Osteoblast (primary cell): ENCODE measurements at regions not wholly inside any gene's neighbourhood (a gene's known extent, or its start where the extent isn't known, plus 50 kb on each side); places are given as distances from the start of the nearest gene placed in this dataset.

Experiments used
- DNase-seq: peaks from one replicate; pipeline ENCODE4 v3.0.0; 2011; ENCODE audit warnings: low spot score, mixed read lengths; ENCODE audit not compliant: insufficient read length; ENCODE audit errors: missing footprints
- H2AFZ ChIP-seq: 2 replicates; pipeline ENCODE4 v1.6.0; 2011; ENCODE audit warnings: mild to moderate bottlenecking, low read length
- H3K27ac ChIP-seq: 2 replicates; pipeline ENCODE4 v1.5.1; 2011; ENCODE audit warnings: mild to moderate bottlenecking, low read depth, low read length, moderate library complexity
- H3K27me3 ChIP-seq: 2 replicates; pipeline ENCODE4 v1.6.0; 2012; ENCODE audit warnings: mild to moderate bottlenecking, control low read depth, inconsistent platforms, low read length, moderate library complexity; ENCODE audit not compliant: insufficient read depth
- H3K36me3 ChIP-seq: 2 replicates; pipeline ENCODE4 v1.5.1; 2011; ENCODE audit warnings: mild to moderate bottlenecking, low read length, control low read depth, moderate library complexity; ENCODE audit not compliant: insufficient read depth
- H3K4me1 ChIP-seq: 2 replicates; pipeline ENCODE4 v1.5.1; 2011; ENCODE audit warnings: mild to moderate bottlenecking, low read length, control low read depth, moderate library complexity; ENCODE audit not compliant: insufficient read depth
- H3K4me2 ChIP-seq: 2 replicates; pipeline ENCODE4 v1.6.0; 2011; ENCODE audit warnings: mild to moderate bottlenecking, low read length; ENCODE audit not compliant: insufficient read depth
- H3K4me3 ChIP-seq: fragments of 200-600 bp; sonication (generic); 3 replicates; pipeline ENCODE4 v1.5.1; 2012; ENCODE audit warnings: mild to moderate bottlenecking, low read length, inconsistent platforms; ENCODE audit not compliant: insufficient read depth
- H3K79me2 ChIP-seq: 2 replicates; pipeline ENCODE4 v1.6.0; 2012; ENCODE audit warnings: mild to moderate bottlenecking, low read length, control low read depth, inconsistent platforms; ENCODE audit not compliant: insufficient read depth
- H3K9me3 ChIP-seq: 2 replicates; pipeline ENCODE4 v1.5.1; 2011; ENCODE audit warnings: low read depth, low read length, control low read depth
- H4K20me1 ChIP-seq: 2 replicates; pipeline ENCODE4 v1.6.0; 2012; ENCODE audit warnings: mild to moderate bottlenecking, low read length, control low read depth; ENCODE audit not compliant: insufficient read depth
- CTCF ChIP-seq: IDR thresholded peaks from 2 replicates; pipeline ENCODE4 v1.5.1; 2011; ENCODE audit warnings: mild to moderate bottlenecking, low read depth, low read length, moderate library complexity; ENCODE audit errors: extremely low read depth

- no peaks in the 10 kb centered on the region for H4K20me1 ChIP-seq
- H3K9me3 ChIP-seq, result no peaks in the 10 kb centered on the region
- H3K79me2 ChIP-seq, result no peaks in the 10 kb centered on the region
- no peaks in the 10 kb centered on the region for H3K4me1 ChIP-seq
- DNase-seq, result no peak
- H3K4me2 ChIP-seq, result no peak overlapping the region
- H3K27me3 ChIP-seq, result no peaks in the 10 kb centered on the region
- H3K4me3 ChIP-seq, result no peak overlapping the region
- no peak overlapping the region for H3K27ac ChIP-seq
- no peak for TF ChIP-seq CTCF
- no peak overlapping the region for H2AFZ ChIP-seq
- no peaks in the 10 kb centered on the region for H3K36me3 ChIP-seq
Measured at GRCh38 chr3:33993631-33994030, 195.2 kb downstream of the PDCD6IP start.

GRCh38 chr3:33994568-33994967 lies 196.1 kb downstream of the PDCD6IP start:
- no peaks in the 10 kb centered on the region for H3K9me3 ChIP-seq
- H3K27ac ChIP-seq, result no peak overlapping the region
- no peaks in the 10 kb centered on the region for H3K27me3 ChIP-seq
- no peak overlapping the region for H3K4me3 ChIP-seq
- H2AFZ ChIP-seq, result no peak overlapping the region
- H3K4me2 ChIP-seq, result no peak overlapping the region
- TF ChIP-seq CTCF, result no peak
- H3K4me1 ChIP-seq, result no peaks in the 10 kb centered on the region
- no peaks in the 10 kb centered on the region for H3K79me2 ChIP-seq
- no peaks in the 10 kb centered on the region for H3K36me3 ChIP-seq
- DNase-seq, result no peak
- no peaks in the 10 kb centered on the region for H4K20me1 ChIP-seq

DNA sequence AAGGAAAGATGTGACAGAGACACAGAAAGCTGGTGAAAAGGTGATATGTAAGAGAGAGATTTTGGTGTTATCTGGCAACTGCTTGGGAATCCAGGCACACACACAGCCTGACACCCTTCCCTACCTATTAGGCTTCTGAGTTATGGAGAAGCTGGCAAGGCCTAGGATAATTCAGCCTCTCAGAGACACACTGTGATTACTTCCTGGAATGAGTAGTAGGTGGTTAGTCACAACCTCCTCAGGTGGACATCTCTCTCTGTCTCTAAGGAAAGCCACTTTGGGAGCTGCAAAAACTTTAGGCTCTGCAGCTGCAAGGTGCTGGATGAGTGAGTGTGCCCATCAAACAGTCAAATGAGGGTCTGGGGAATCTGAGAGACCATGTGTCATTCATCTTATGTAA lies 201.9 kb downstream of the PDCD6IP start:
- no peak overlapping the region for H3K4me3 ChIP-seq
- H3K27ac ChIP-seq, result no peak overlapping the region
- H3K27me3 ChIP-seq, result no peaks in the 10 kb centered on the region
- no peak for TF ChIP-seq CTCF
- H3K79me2 ChIP-seq, result no peaks in the 10 kb centered on the region
- H4K20me1 ChIP-seq, result no peaks in the 10 kb centered on the region
- H3K36me3 ChIP-seq, result no peaks in the 10 kb centered on the region
- H3K9me3 ChIP-seq, result no peaks in the 10 kb centered on the region
- no peak overlapping the region for H3K4me2 ChIP-seq
- H3K4me1 ChIP-seq, result peaks cover 4% of the 10 kb centered on the region
- H2AFZ ChIP-seq, result no peak overlapping the region
- no peak for DNase-seq

GRCh38 chr3:34001022-34001421 lies 202.6 kb downstream of the PDCD6IP start:
- H3K4me3 ChIP-seq, result no peak overlapping the region
- TF ChIP-seq CTCF, result no peak

More at GRCh38 chr3:34001022-34001421, 202.6 kb downstream of the PDCD6IP start:
- Histone ChIP-seq H2AFZ (no peak overlapping the region), H3K27me3 (no peaks in the 10 kb centered on the region), H4K20me1 (no peaks in the 10 kb centered on the region), H3K9me3 (no peaks in the 10 kb centered on the region), H3K4me1 (peaks cover 12% of the 10 kb centered on the region), H3K4me2 (no peak overlapping the region), H3K79me2 (no peaks in the 10 kb centered on the region), H3K27ac (no peak overlapping the region), H3K36me3 (no peaks in the 10 kb centered on the region)
- DNase-seq, result no peak
